ENCODE measurements at regions not wholly inside any gene's neighbourhood (a gene's known extent, or its start where the extent isn't known, plus 50 kb on each side); places are given as distances from the start of the nearest gene placed in this dataset.

- TF ChIP-seq CTCF (IDR thresholded peaks at IDR 0.05) (no peak), POLR2A (IDR thresholded peaks at IDR 0.05) (no peak)
These were observed 227.2 kb upstream of the HS6ST1 start for GRCh38 chr2:128545829-128546228.

Measured in testis (tissue), 2 donors.